ENCODE measurements at regions not wholly inside any gene's neighbourhood (a gene's known extent, or its start where the extent isn't known, plus 50 kb on each side); places are given as distances from the start of the nearest gene placed in this dataset.
A peak's percentile ranks its signal among the peaks of the same experiment; 100 is the strongest.

DNA sequence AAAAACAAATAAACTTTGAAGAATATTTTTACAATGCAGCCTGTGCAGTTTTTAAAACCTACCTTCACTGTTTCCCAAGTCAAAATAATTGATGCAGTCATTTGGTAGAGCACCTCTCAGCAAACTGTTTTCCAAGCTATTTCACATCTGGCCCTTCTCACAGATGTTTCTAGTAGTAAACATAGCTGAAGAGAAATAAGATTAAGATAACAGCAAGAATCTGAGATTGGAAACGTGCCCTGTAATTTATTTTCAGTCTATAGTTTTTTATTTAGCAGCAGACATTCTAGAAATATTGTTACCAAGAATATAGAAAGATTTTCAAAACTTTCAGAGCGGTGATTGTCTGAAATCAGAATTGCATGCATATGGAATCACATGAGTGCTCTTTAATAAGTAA is 440.2 kb downstream of the TRIB2 start:
- no peaks in the 10 kb centered on the region for H3K4me1 ChIP-seq (ENCODE audit: insufficient read depth)
- no peaks in the 10 kb centered on the region for H3K79me2 ChIP-seq (ENCODE audit: insufficient read depth)
- no peak overlapping the region for H3K27ac ChIP-seq
- no peak for DNase-seq
- in situ Hi-C loops (cut with MboI), result no loop called here
- no peak for TF ChIP-seq EZH2 (IDR thresholded peaks at IDR 0.05; ENCODE audit: insufficient read depth, poor library complexity, severe bottlenecking)
- TF ChIP-seq EZH2phosphoT487 (IDR thresholded peaks at IDR 0.05; ENCODE audit: insufficient read depth, low read depth), result no peak
- H2AFZ ChIP-seq, result no peak overlapping the region
- no peak overlapping the region for H3K9ac ChIP-seq
- H3K4me2 ChIP-seq (ENCODE audit: unreplicated experiment), result no peak overlapping the region
- H3F3A ChIP-seq (ENCODE audit: insufficient read depth), result no peaks in the 10 kb centered on the region
- 19 to 27% methylated on average over 2 of the region's 2 CpGs for WGBS, 2 experiments (ENCODE audit: low coverage in 1 of 2, low lambda C conversion rate in 2 of 2, missing lambda C conversion rate in 2 of 2)
- H3K9me3 ChIP-seq (ENCODE audit: low read depth), result no peaks in the 10 kb centered on the region
- no peaks in the 10 kb centered on the region for H4K20me1 ChIP-seq (ENCODE audit: insufficient read depth)
- H3K36me3 ChIP-seq (ENCODE audit: low read depth), result no peaks in the 10 kb centered on the region
- H3K27me3 ChIP-seq (replicated peaks; ENCODE audit: insufficient read depth), result no peaks in the 10 kb centered on the region
- no peaks in the 10 kb centered on the region for H3K9me2 ChIP-seq (ENCODE audit: insufficient read depth)
- H3K4me3 ChIP-seq, result no peak overlapping the region

DNA sequence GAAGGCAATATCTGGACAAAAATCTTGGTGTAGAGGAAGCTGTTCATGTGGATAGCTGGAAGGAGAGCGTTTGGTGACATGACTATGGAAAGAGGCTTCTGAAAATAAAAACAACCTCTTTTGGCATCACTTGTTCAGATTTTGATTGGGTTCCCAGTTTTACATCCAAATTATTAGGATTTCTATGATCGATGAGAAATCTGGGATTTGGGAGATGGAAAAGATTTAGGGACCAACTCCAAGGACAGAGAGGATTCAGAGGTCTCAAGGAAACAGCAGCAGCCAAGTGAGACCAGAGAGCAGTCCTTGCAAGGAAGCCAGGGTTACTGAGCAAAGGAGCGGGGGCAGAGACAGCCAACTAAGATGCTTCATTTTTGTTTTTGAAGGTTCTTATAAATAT is 441.7 kb downstream of the TRIB2 start:
- Histone ChIP-seq H3F3A (ENCODE audit: insufficient read depth) (no peaks in the 10 kb centered on the region), H3K79me2 (ENCODE audit: insufficient read depth) (no peaks in the 10 kb centered on the region), H3K4me2 (ENCODE audit: unreplicated experiment) (no peak overlapping the region), H4K20me1 (ENCODE audit: insufficient read depth) (no peaks in the 10 kb centered on the region), H3K9ac (no peak overlapping the region), H3K9me3 (ENCODE audit: low read depth) (no peaks in the 10 kb centered on the region), H3K27ac (no peak overlapping the region), H3K4me1 (ENCODE audit: insufficient read depth) (no peaks in the 10 kb centered on the region), H3K27me3 (replicated peaks; ENCODE audit: insufficient read depth) (no peaks in the 10 kb centered on the region), H2AFZ (no peak overlapping the region), H3K36me3 (ENCODE audit: low read depth) (no peaks in the 10 kb centered on the region), H3K9me2 (ENCODE audit: insufficient read depth) (no peaks in the 10 kb centered on the region), H3K4me3 (no peak overlapping the region)
- TF ChIP-seq EZH2phosphoT487 (IDR thresholded peaks at IDR 0.05; ENCODE audit: insufficient read depth, low read depth) (no peak), EZH2 (IDR thresholded peaks at IDR 0.05; ENCODE audit: insufficient read depth, poor library complexity, severe bottlenecking) (no peak)
- no peak for DNase-seq
- WGBS, 2 experiments (ENCODE audit: low coverage in 1 of 2, low lambda C conversion rate in 2 of 2, missing lambda C conversion rate in 2 of 2), result 21 to 25% methylated on average over 3 of the region's 3 CpGs
- in situ Hi-C loops (cut with MboI), result no loop called here

DNA sequence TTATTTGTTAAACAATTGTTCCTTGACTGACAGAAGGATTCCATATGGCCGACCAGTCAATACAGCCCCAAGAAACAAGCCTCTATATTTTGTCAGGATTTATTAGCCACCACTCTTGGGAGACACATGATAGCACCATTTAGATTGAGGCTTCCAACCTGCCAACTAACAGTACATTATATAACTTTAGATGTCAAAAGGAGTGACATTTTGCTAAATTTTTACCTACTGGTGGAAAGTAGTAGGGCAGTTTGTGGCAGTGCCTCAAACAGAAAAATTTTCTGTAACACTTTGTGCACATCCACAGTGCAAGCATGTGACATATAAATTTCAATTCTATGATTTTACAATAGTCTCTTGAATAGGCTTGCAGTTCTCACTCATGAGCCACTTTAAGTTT is 464.0 kb downstream of the TRIB2 start:
- no peak for TF ChIP-seq EZH2phosphoT487 (IDR thresholded peaks at IDR 0.05; ENCODE audit: insufficient read depth, low read depth)
- TF ChIP-seq EZH2 (IDR thresholded peaks at IDR 0.05; ENCODE audit: insufficient read depth, poor library complexity, severe bottlenecking), result no peak
- no peak for DNase-seq
- no peaks in the 10 kb centered on the region for H3K9me2 ChIP-seq (ENCODE audit: insufficient read depth)
- H3K9ac ChIP-seq, result no peak overlapping the region
- no peaks in the 10 kb centered on the region for H3K4me1 ChIP-seq (ENCODE audit: insufficient read depth)
- H3F3A ChIP-seq (ENCODE audit: insufficient read depth), result no peaks in the 10 kb centered on the region
- no peak overlapping the region for H3K27ac ChIP-seq
- no peaks in the 10 kb centered on the region for H4K20me1 ChIP-seq (ENCODE audit: insufficient read depth)
- 26 to 41% methylated on average over 1 of the region's 1 CpG for WGBS, 2 experiments (ENCODE audit: low coverage in 1 of 2, low lambda C conversion rate in 2 of 2, missing lambda C conversion rate in 2 of 2)
- peaks cover 3% of the 10 kb centered on the region for H3K9me3 ChIP-seq (ENCODE audit: low read depth)
- H3K27me3 ChIP-seq (replicated peaks; ENCODE audit: insufficient read depth), result no peaks in the 10 kb centered on the region
- no peaks in the 10 kb centered on the region for H3K79me2 ChIP-seq (ENCODE audit: insufficient read depth)
- in situ Hi-C loops (cut with MboI), result no loop called here
- H3K36me3 ChIP-seq (ENCODE audit: low read depth), result no peaks in the 10 kb centered on the region
- H2AFZ ChIP-seq, result no peak overlapping the region
- no peak overlapping the region for H3K4me3 ChIP-seq
- no peak overlapping the region for H3K4me2 ChIP-seq (ENCODE audit: unreplicated experiment)

DNA sequence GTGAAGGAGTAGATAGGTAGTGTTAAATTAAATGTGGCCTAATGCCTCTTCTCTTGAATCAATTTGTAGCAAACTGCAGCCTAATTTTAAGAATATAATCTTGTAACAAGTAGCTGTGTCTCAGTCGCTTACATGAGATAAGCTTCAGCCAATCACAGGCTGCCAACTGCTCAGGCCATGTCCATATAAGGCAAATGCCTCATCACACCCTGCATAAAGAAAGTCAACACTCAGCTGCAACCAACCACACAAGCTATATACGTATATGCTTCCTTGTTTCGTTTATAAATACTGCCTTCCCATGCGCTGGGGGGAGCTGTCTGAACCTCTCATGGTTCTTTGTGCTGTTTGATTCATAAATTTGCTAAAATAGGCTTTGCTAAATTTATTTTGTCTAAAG is 476.3 kb downstream of the TRIB2 start:
- H3K4me2 ChIP-seq (ENCODE audit: unreplicated experiment), result no peak overlapping the region
- no peak for TF ChIP-seq EZH2 (IDR thresholded peaks at IDR 0.05; ENCODE audit: insufficient read depth, poor library complexity, severe bottlenecking)
- no peak for TF ChIP-seq EZH2phosphoT487 (IDR thresholded peaks at IDR 0.05; ENCODE audit: insufficient read depth, low read depth)
- no peaks in the 10 kb centered on the region for H3K27me3 ChIP-seq (replicated peaks; ENCODE audit: insufficient read depth)
- no peak for DNase-seq
- H3K79me2 ChIP-seq (ENCODE audit: insufficient read depth), result no peaks in the 10 kb centered on the region
- H2AFZ ChIP-seq, result no peak overlapping the region
- H4K20me1 ChIP-seq (ENCODE audit: insufficient read depth), result no peaks in the 10 kb centered on the region
- no peaks in the 10 kb centered on the region for H3K36me3 ChIP-seq (ENCODE audit: low read depth)
- H3K4me3 ChIP-seq, result no peak overlapping the region
- no peak overlapping the region for H3K27ac ChIP-seq
- H3K9me3 ChIP-seq (ENCODE audit: low read depth), result no peaks in the 10 kb centered on the region
- no peaks in the 10 kb centered on the region for H3K9me2 ChIP-seq (ENCODE audit: insufficient read depth)
- no peaks in the 10 kb centered on the region for H3F3A ChIP-seq (ENCODE audit: insufficient read depth)
- H3K9ac ChIP-seq, result no peak overlapping the region
- in situ Hi-C loops (cut with MboI), result no loop called here
- 77 to 86% methylated on average over 4 of the region's 4 CpGs for WGBS, 2 experiments (ENCODE audit: low coverage in 1 of 2, low lambda C conversion rate in 2 of 2, missing lambda C conversion rate in 2 of 2)
- no peaks in the 10 kb centered on the region for H3K4me1 ChIP-seq (ENCODE audit: insufficient read depth)

DNA sequence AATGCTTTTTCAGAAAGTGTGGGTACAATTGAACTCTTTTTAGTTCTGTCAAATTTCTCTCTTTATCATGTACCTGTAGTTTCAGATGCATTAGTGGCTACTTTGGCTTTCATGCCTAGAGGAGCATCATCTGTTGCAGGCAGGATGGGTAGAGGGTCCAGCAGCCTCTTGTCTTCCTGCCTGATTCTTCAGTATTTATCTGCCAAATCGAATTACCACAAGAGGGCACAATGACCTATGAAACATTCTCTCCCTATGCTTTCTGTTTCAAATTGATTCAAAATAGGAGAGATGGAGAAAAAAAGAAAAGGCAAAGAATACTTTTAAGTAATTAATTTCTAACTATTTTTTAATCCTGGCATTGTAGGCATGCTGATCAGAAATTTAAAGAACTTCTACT is 477.2 kb downstream of the TRIB2 start:
- Histone ChIP-seq H3F3A (ENCODE audit: insufficient read depth) (no peaks in the 10 kb centered on the region), H3K36me3 (ENCODE audit: low read depth) (no peaks in the 10 kb centered on the region), H3K79me2 (ENCODE audit: insufficient read depth) (no peaks in the 10 kb centered on the region), H4K20me1 (ENCODE audit: insufficient read depth) (no peaks in the 10 kb centered on the region), H3K9me3 (ENCODE audit: low read depth) (no peaks in the 10 kb centered on the region), H3K9ac (no peak overlapping the region), H3K4me1 (ENCODE audit: insufficient read depth) (no peaks in the 10 kb centered on the region), H3K9me2 (ENCODE audit: insufficient read depth) (no peaks in the 10 kb centered on the region), H3K27me3 (replicated peaks; ENCODE audit: insufficient read depth) (no peaks in the 10 kb centered on the region), H2AFZ (no peak overlapping the region), H3K4me3 (no peak overlapping the region), H3K27ac (no peak overlapping the region), H3K4me2 (ENCODE audit: unreplicated experiment) (no peak overlapping the region)
- DNase-seq, result peak; percentile 54
- TF ChIP-seq EZH2phosphoT487 (IDR thresholded peaks at IDR 0.05; ENCODE audit: insufficient read depth, low read depth) (no peak), EZH2 (IDR thresholded peaks at IDR 0.05; ENCODE audit: insufficient read depth, poor library complexity, severe bottlenecking) (no peak)
- 0% methylated on average over 1 of the region's 1 CpG for WGBS, 2 experiments (ENCODE audit: low coverage in 1 of 2, low lambda C conversion rate in 2 of 2, missing lambda C conversion rate in 2 of 2)
- in situ Hi-C loops (cut with MboI), result no loop called here

Measured in GM23248 (cell line).